ENCODE measurements at regions not wholly inside any gene's neighbourhood (a gene's known extent, or its start where the extent isn't known, plus 50 kb on each side); places are given as distances from the start of the nearest gene placed in this dataset.

DNA sequence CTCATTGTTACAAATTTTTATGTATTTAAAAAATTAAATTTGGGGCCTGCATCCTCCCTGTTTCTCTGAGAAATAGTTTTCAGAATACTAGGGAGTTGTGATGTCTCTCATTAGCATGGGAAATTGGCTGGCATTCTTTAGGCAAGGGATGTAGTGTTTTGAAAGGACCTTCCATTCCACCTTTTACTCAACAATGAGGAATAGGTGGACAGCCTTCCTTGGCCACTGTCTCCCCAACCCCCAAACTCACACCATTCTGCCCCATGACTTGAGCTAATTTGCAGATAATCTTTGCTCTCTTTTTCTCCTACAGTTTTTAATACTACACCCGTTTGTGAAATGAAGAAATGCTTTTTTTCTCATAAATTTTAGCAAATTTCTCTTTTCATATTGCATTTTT lies 244.6 kb upstream of the SPRY2 start:
- TF ChIP-seq, protein P1, sequence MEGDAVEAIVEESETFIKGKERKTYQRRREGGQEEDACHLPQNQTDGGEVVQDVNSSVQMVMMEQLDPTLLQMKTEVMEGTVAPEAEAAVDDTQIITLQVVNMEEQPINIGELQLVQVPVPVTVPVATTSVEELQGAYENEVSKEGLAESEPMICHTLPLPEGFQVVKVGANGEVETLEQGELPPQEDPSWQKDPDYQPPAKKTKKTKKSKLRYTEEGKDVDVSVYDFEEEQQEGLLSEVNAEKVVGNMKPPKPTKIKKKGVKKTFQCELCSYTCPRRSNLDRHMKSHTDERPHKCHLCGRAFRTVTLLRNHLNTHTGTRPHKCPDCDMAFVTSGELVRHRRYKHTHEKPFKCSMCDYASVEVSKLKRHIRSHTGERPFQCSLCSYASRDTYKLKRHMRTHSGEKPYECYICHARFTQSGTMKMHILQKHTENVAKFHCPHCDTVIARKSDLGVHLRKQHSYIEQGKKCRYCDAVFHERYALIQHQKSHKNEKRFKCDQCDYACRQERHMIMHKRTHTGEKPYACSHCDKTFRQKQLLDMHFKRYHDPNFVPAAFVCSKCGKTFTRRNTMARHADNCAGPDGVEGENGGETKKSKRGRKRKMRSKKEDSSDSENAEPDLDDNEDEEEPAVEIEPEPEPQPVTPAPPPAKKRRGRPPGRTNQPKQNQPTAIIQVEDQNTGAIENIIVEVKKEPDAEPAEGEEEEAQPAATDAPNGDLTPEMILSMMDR (IDR thresholded peaks at IDR 0.05): no peak
- no peak for TF ChIP-seq EZH2 (IDR thresholded peaks at IDR 0.05; ENCODE audit: borderline replicate concordance, insufficient read depth, low read depth, low read length, poor library complexity, severe bottlenecking)
